Loucy (cell line): ENCODE measurements at regions not wholly inside any gene's neighbourhood (a gene's known extent, or its start where the extent isn't known, plus 50 kb on each side); places are given as distances from the start of the nearest gene placed in this dataset.

ENCODE experiments used
- EZH2phosphoT487 ChIP-seq: fragments of 200-600 bp; IDR thresholded peaks from 2 replicates; pipeline ENCODE4 v1.6.1; 2018; ENCODE audit warnings: antibody characterized with exemption, mild to moderate bottlenecking, moderate library complexity, borderline replicate concordance
- TF ChIP-seq, protein P1 (sequence below): fragments of 200-600 bp; sonication (generic); conservative IDR thresholded peaks from 2 replicates; pipeline ENCODE4 v1.5.1; 2014; ENCODE audit warnings: mild to moderate bottlenecking, antibody characterized with exemption, low read length

- TF ChIP-seq, protein P1, sequence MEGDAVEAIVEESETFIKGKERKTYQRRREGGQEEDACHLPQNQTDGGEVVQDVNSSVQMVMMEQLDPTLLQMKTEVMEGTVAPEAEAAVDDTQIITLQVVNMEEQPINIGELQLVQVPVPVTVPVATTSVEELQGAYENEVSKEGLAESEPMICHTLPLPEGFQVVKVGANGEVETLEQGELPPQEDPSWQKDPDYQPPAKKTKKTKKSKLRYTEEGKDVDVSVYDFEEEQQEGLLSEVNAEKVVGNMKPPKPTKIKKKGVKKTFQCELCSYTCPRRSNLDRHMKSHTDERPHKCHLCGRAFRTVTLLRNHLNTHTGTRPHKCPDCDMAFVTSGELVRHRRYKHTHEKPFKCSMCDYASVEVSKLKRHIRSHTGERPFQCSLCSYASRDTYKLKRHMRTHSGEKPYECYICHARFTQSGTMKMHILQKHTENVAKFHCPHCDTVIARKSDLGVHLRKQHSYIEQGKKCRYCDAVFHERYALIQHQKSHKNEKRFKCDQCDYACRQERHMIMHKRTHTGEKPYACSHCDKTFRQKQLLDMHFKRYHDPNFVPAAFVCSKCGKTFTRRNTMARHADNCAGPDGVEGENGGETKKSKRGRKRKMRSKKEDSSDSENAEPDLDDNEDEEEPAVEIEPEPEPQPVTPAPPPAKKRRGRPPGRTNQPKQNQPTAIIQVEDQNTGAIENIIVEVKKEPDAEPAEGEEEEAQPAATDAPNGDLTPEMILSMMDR: peak; percentile 29; the same call in 1 of the 2 replicates
- no peak for TF ChIP-seq EZH2phosphoT487
Observed at GRCh38 chr13:69092615-69093322, 1014.9 kb upstream of the ATXN8OS start.
